ENCODE measurements at regions not wholly inside any gene's neighbourhood (a gene's known extent, or its start where the extent isn't known, plus 50 kb on each side); places are given as distances from the start of the nearest gene placed in this dataset.

DNA sequence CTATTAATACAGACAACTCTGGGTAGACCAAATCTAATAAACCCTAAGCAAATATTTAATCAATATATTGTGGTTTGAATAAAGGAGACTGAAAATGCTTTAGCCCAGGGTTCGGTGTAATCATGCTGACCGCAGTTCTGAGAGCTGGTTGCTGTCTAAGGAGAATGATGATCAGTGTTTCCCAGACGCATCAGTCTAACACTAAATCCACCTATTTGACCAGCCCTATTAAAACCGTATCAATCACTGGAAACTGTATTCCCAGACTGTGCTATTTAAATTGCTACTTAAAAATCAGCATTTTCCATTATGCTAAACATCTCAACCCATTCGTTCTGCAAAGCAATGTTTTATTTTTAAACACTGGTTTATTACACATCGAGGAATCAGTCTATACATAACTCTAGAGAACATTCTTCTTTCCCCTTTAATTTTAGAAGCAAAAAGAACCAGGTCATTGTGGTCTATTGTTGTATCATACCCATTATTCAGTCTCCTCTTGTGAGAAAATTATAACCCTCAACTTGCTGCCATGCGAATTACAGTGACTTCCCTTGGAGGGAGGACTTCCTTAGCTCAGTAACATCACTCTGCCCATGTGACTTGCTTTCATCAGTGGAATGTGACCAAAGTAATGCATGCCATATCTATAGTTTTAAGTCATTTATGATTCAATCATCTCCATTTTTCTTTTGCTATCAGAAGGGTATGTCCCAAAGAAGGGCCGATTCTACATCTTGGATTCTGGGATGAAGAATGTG is 515.2 kb upstream of the JAG1 start:
- TF ChIP-seq, protein P1, sequence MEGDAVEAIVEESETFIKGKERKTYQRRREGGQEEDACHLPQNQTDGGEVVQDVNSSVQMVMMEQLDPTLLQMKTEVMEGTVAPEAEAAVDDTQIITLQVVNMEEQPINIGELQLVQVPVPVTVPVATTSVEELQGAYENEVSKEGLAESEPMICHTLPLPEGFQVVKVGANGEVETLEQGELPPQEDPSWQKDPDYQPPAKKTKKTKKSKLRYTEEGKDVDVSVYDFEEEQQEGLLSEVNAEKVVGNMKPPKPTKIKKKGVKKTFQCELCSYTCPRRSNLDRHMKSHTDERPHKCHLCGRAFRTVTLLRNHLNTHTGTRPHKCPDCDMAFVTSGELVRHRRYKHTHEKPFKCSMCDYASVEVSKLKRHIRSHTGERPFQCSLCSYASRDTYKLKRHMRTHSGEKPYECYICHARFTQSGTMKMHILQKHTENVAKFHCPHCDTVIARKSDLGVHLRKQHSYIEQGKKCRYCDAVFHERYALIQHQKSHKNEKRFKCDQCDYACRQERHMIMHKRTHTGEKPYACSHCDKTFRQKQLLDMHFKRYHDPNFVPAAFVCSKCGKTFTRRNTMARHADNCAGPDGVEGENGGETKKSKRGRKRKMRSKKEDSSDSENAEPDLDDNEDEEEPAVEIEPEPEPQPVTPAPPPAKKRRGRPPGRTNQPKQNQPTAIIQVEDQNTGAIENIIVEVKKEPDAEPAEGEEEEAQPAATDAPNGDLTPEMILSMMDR (IDR thresholded peaks at IDR 0.05): no peak
- no peak for TF ChIP-seq POLR2A (IDR thresholded peaks at IDR 0.05)
